ENCODE measurements at regions not wholly inside any gene's neighbourhood (a gene's known extent, or its start where the extent isn't known, plus 50 kb on each side); places are given as distances from the start of the nearest gene placed in this dataset.

DNA sequence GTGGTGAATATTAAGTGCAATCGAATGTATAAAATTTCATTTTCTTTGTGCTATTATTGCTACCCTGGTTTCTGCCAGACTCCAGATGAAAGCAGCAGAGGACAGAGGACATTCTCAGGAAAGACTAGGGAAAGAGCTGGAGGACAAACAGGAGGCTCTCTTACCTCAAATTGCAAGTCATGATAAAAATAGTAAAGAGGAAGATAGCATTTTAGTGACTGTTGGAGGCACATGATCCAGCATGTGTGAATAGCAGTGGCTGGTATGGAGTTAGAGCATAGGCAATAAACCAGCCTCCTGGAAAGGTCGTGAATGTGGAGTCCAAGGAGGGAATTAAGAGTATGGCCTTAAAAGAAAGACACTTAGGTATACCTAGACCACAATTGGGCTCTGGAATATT, 1040.0 kb downstream of the STPG2 start:
- H3K27ac ChIP-seq = no peak overlapping the region
- TF ChIP-seq, protein P1, sequence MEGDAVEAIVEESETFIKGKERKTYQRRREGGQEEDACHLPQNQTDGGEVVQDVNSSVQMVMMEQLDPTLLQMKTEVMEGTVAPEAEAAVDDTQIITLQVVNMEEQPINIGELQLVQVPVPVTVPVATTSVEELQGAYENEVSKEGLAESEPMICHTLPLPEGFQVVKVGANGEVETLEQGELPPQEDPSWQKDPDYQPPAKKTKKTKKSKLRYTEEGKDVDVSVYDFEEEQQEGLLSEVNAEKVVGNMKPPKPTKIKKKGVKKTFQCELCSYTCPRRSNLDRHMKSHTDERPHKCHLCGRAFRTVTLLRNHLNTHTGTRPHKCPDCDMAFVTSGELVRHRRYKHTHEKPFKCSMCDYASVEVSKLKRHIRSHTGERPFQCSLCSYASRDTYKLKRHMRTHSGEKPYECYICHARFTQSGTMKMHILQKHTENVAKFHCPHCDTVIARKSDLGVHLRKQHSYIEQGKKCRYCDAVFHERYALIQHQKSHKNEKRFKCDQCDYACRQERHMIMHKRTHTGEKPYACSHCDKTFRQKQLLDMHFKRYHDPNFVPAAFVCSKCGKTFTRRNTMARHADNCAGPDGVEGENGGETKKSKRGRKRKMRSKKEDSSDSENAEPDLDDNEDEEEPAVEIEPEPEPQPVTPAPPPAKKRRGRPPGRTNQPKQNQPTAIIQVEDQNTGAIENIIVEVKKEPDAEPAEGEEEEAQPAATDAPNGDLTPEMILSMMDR (conservative IDR thresholded peaks at IDR 0.05) = no peak

DNA sequence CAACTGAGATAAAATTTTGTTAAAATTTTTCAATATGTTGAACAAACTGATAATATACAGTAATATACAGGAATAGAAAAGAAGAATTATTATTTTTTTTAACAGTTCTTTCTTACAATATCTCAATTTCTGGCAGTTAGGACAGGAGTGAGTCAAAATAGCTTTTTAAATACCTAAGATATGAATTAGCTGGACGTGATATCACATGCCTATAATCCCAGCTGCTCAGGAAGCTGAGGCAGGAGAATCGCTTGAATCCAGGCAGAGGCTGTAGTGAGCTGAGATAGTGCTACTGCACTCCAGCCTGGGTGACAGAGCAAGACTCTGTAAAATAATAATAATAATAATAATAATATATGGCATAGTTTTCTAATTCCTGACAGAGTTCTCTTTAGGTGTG, 1039.3 kb downstream of the STPG2 start:
- H3K27ac ChIP-seq = no peak overlapping the region
- TF ChIP-seq, protein P1 (conservative IDR thresholded peaks at IDR 0.05) = no peak

DNA sequence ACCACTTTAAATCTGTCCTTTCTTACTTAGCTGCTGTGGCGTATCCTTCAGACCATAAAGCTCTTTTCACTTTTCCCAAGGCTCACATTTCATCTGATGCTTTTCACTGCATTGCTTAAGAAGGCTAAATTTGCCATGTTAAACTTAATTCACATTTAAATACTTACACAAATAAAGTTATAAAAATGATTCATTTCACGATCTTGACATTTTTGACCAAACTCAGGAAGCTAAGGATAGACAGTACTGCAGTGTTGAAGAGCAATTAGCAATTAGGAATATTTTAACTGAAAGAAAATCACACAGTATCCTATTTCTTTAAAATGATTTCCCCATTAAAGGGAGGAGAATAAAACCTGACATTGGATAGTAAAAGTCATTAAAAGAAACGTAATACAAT, 1038.6 kb downstream of the STPG2 start:
- H3K27ac ChIP-seq = no peak overlapping the region
- TF ChIP-seq, protein P1 (conservative IDR thresholded peaks at IDR 0.05) = no peak

DNA sequence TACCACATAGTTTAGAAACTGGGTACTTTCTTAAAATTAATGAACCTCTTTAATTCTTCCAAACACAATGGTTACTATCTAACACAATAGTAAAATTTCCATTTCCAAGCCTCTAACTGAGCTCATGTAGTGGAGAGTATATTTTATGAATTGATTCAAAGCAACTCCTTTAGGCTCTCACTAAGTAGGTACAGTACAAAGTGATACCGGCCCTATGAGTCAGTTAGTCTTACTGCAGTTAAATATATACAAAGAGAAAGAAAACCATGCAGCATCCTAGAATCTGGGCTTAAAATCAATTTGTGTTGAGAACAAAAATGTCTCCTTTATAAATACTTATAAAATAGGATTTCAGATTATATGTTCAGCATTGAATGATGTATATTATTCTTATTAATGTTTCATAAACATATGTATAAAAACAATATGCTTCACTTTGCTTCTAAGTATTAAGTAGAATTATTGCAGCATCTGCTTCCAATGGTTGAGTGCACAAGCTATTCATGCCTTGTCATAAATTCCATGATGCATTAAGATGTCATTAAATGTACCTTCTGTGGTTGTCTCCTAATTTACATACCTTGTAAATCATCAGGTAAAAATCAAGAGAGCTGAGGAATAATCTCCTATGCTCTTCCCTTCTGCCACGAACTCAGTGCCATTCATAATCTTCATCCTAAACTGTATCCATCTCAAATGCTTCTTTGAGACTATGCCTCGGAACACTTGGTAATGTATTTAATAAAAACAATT, 1037.8 kb downstream of the STPG2 start:
- H3K27ac ChIP-seq = no peak overlapping the region
- TF ChIP-seq, protein P1 (conservative IDR thresholded peaks at IDR 0.05) = no peak

DNA sequence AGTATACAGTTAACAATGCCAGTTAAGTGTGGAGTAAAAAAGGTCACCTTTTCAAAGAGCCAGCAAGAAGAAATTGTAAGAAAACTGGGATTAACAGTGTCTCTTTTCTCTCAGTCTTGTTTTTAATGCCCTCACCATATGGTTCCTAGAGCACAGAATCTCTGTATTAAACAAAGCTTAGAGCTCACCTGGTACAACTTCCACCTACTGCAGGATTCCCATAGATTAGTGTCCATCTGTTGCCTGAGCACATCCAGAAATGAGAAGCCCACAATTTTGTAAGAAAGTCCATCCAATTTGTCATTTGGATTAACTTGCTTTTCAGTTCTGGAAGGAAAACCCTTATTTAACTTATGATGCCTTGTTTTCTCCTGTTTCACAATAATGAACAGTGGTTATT, 1037.1 kb downstream of the STPG2 start:
- TF ChIP-seq, protein P1 (conservative IDR thresholded peaks at IDR 0.05) = no peak
- H3K27ac ChIP-seq = no peak overlapping the region

DNA sequence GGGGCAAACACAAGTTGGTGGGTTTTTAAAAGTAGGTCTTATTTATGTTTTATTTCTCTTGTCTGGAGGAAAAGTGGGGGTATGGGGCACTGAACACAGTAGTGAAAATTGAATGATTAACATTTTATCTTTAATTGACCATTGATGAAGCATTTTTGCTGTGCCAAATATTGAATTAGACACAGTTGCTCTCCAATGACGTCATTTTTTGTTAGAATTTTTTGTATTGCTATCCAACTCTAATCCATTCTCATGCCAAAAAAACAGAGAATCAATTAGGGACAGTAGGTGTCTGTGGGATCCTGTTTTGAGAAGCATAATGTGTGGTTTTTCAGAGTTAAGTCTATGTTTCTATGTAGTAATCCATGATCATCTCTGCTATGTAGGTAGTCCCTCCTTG, 1032.8 kb downstream of the STPG2 start:
- H3K27ac ChIP-seq = no peak overlapping the region
- TF ChIP-seq, protein P1 (conservative IDR thresholded peaks at IDR 0.05) = no peak

DNA sequence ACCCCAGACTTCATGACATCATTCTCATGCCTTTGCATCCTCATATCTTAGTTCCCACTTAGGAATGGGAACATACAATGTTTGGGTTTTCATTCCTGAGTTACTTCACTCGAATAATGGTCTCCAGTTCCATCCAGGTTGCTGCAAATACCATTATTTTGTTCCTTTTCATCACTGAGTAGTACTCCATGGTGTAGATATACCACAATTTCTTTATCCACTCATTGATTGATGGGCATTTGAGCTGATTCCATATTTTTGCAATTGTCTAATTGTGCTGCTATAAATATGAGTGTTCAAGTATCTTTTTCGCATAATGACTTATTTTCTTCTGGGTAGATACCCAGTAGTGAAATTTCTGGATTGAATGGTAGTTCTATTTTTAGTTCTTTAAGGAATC, 1026.8 kb downstream of the STPG2 start:
- TF ChIP-seq, protein P1 (conservative IDR thresholded peaks at IDR 0.05) = no peak
- no peak overlapping the region for H3K27ac ChIP-seq
